ENCODE measurements at regions not wholly inside any gene's neighbourhood (a gene's known extent, or its start where the extent isn't known, plus 50 kb on each side); places are given as distances from the start of the nearest gene placed in this dataset.

DNA sequence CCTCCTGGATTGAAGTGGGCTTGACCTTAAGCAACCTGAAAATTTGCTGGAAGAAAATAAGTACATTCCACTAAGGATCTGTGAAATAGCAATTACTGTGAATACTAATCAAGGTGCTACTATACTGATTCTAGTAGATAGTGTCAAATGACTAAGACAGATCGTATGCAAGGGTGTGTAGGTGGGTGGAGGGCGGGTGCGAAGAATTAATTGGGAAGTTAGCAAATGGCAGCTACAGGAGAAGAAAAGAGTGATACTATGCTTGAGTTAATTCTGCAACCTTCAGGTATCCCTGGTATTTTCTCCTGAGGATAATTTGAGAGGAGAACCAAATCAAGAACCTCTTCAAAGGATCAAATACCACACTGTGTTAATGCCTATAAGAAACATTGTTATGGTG lies 501.9 kb downstream of the INHBA start (continued):
- no peak for TF ChIP-seq HDAC2 (IDR thresholded peaks at IDR 0.05; ENCODE audit: borderline replicate concordance in 1 of 2, low read depth in 2 of 2, low read length in 2 of 2)
- TF ChIP-seq CHD7 (IDR thresholded peaks at IDR 0.05; ENCODE audit: insufficient replicate concordance, low read length): no peak
- TF ChIP-seq BACH1 (IDR thresholded peaks at IDR 0.05; ENCODE audit: low read length): no peak
- no peak for TF ChIP-seq CTCF (IDR thresholded peaks at IDR 0.05; ENCODE audit: control extremely low read depth in 1 of 3, insufficient read depth in 1 of 3, low read depth in 1 of 3, low read length in 3 of 3)
- no peak for TF ChIP-seq RNF2 (IDR thresholded peaks at IDR 0.05; ENCODE audit: borderline replicate concordance, low read depth, low read length, missing control alignments, poor library complexity, severe bottlenecking)
